A172 (cell line): ENCODE measurements at regions not wholly inside any gene's neighbourhood (a gene's known extent, or its start where the extent isn't known, plus 50 kb on each side); places are given as distances from the start of the nearest gene placed in this dataset.
"Not testable (repeated sequence)": the region's sequence is repeated elsewhere in the genome, so short reads cannot be mapped to it uniquely, and the experiment has no call there.

Experiments
- DNase-seq: peaks from one replicate; pipeline ENCODE4 v3.0.0-alpha.2; 2015; ENCODE audit warnings: low spot score

DNA sequence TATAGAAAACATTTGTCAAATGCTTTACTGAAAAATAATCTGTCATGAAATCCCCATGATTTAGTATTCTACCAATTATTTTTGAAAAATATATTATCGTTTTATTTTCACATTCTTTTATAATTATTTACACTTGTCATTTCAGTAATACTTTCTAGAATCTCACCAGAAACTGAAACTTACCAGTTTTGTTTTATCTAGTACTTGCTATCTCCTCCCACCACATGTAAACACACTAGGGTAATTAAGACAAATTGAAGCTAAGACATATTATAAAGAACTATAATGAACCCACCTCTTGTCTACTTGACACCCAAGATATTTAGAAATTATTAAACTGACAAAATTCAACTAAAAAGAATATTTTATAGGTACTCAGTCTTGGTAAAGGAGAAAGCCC is 51.5 kb upstream of the GRM3 start:
- DNase-seq, result no peak

DNA sequence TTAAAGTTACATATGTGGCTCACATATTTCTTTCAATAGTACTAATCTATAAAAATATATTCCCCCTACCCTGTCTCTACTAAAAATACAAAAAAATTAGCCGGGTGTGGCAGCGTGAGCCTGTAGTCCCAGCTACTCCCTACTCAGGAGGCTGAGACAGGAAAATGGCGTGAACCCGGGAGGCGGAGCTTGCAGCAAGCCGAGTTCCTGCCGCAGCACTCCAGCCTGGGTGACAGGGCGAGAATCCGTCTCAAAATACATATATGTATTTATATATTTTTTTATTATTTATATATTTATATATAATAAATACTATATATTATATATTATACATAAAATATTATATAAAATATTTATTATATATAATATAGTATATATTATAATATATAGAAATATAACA is 69.7 kb upstream of the GRM3 start:
- DNase-seq, result no peak

DNA sequence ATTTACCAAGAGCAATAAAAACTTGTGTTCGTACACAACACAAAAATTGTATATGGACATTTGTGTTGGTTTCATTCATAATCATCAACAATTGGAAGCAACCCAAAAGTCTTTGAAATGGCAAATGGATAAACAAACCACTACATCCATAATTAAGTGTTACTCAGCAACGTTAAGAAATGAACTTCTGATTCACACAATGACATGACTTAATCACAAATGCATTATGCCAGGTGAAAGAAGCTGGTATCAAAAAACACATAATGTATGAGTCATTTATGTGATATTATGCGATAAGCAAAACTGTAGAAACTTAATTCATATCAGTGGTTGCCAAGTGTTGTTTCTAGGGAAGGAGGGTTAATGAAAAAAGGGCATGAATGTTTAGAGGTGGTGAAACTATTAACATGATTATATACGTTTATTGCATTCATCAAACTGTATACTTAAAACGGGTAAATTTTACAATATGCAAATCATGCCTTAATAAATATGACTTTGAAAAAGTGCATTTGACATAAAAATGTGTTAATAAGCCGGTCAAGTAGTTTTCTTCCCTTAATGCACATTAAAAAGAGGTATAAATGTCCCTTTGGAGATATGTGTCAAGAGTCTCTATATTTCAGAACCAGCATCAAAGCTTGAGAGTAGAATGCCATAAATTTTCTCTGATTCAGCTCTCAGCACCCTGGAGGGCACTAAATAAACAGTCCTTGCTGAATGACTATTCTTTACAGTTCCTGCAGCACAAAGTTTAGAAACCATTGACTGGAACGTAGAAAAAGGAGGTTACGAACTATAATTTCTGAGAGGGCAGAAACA is 84.8 kb upstream of the GRM3 start:
- no peak for DNase-seq

DNA sequence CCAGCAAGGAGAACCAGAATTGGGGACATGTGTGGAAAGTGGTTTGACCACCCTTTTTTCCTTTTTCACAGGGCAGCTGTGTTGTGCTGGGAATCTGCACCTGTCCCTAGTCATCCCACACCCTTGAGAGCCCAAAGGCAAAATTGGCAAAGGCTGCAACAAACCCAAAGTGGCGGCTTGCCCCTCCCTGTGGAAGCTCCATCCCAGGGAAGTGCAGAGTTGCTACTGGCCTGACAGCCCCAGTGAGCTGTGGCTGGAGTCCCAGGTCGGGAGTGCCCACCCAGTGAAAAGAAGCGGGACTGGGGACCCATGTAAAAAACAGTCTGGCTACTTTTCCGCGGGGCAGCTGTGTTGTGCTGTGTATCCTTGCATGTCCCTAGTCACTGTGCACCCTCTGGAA is 109.1 kb upstream of the GRM3 start:
- no peak for DNase-seq

DNA sequence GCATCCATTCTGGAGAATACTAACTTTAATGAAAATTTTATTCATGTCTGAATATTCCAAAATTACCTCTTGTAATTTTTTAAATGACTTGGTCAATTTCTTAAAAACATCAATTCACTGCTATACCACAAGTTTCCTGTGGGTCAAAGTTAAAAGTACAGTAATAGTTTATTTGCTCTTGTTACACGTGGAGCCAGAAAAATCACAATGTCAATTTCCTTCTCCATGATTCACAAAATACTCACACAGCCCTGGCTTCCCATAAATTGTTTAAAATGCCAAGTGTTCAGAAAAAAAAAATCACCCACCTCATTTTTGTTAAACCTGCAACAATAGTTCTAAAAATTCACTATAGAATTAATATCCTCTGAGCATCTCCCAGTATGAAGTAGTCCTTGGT is 139.5 kb upstream of the GRM3 start:
- DNase-seq, result no peak

DNA sequence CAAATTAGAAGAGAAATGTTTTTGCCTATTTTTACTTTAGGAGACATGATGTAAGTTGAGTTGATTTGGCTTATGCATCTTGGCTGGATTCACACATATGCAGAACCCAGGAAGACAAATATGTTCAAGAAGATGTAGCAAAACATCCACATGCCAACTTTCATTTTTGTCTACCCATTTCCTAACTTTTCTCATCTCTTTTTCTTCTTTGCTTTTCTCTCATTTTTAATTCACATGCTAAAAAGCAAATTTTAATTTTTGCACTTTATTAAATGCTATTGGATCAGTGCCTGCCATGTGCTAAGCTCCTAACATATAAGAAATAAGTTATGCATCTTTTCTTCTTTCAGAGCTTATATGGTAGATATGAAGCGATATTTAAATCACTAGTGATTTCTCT is 143.7 kb upstream of the GRM3 start:
- no peak for DNase-seq

DNA sequence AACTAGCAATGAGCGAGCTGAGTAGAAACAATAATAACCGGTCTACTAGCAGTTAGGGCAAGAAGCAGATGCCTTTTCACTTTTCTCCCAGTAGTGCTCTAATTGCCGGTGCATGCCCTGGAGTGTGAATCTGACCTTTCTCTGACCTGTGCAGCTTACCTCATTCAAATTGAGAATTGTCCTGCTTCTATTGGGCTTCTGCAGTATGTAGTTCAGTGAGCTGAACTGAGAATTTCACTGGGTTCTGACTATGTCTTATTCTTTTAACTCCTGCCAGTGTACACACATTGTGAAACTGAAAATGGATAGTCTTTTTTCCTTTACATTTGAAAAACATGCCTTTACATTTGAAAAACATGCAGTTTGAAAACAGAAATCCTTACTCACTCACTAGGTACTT is 157.9 kb upstream of the GRM3 start:
- DNase-seq, result no peak

DNA sequence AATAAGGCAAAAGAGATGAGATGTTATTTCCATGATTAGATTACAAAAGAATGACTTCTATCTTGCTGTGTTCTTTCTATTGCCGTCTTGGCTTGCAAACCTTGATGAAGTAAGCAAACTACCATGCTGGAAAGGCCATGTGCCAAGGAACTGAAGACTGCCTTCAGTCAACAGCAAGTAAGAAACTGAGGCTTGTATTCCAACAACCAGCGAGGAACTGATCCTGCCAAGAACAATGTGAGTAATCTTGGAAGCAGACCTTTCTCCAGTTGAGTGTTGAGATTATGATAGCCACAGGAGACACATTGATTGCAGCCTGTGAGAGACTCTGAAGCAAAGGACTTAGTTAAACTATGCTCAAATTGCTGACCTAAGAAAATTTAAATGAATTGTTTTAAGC is 164.6 kb upstream of the GRM3 start:
- no peak for DNase-seq

DNA sequence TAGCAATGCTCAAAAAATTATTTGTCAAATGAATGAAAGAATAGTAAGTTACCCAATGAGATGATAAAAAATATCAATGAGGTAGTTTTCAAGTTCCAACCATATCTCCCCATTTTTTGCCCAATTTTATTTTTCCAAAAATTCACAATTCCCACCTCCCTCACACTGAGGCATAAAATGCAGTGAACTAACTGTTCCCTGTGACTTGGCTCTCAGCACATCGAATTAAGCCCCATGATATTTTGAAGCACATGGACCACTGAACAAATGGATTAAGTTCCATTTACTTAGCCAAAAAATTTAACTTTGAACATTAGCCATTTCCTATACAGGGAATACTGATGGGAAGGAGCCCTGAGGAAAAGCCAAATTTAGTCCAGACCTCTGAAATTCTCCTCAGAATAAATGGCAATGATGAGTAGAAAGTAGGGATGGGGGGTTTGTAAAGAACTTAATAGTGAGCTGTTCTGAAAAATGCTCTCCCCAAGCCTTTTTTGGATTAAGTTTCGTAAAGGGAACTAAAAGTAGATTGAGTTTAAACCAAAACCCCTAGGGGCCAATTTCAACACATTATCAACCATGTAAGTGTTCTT is 166.3 kb upstream of the GRM3 start:
- no peak for DNase-seq

DNA sequence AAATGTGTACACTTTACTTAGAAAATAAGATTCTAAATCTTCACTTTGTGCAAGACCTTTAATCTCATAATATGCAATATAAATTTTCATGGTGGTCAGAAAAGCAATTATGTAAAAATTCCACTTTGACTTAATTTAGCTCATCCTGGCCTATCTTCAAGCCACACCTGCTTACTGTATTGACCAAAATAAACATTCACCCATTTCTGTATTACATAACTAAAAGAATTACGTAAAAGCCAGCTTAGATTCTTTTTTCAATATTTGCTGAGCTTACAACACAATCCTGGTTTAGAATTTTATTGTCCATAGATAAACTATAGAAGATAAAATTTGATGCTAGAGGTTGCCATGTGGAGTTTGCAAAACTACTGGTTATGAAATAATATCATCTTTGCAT is 172.9 kb upstream of the GRM3 start:
- DNase-seq, result no peak

DNA sequence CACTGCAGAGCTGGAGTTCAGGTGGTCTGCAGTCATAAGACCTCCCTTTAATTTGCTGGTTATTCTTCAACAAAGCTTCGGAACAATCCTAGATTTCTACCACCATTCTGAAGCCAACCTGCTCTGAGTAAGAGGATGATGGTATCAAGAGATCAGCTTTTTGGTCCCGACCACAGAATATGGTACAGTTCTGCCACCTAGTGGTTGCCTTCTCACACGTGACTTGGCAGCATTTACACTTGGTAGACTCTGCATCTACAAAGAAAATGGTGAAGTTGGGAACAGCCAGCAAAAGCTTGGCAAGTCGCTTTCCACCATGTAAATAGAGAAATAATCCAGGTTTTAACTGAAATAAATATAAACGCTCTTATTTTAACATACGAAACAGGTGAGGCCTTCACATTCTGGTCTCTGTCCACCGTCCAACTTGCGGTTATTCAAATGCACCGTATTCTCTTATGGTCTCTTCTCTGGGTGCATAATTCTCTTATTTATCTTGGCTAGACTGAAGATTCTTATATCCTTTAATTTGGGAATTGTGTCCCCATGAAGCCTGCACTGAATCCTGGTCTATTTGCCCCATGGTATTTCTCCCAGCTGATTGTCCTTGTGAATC is 173.9 kb upstream of the GRM3 start:
- DNase-seq, result peak; percentile 83

DNA sequence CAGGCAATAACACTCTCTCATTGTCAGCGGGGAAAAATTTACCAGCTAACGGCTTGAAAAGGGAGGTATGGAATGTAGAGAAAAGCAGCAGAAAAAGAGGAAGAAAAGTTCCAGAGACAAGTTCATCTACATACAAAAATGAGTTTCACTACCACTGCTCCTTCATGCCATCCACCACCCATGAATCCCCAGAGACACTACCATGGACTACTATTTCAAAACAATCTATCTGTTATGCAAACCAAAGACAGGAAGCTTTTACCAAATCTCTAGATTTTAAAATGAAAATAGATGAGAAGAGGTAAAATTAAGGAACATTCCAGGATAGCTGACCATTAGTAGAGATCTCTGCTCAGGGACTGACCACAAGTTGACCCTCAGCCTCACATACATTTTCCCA is 189.0 kb upstream of the GRM3 start:
- DNase-seq, result no peak

DNA sequence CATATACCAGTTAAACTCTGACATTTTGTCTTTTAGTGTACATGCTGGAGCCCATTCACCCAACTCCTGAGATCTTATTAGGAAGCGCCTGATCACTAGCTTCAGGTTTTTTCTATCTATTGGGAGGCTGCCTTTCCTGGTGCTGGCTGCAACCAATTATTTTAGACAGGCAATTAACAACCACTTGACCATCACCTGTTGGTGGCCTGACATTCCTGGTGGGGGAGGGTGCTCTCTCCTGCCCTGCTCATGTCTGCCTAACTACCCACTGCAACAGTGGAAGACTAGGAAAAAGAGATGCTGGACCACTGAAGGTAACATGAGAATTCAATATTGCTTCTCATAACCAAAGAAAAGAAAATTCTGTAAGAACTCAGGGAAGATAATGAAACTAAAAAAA is 190.3 kb upstream of the GRM3 start:
- no peak for DNase-seq

DNA sequence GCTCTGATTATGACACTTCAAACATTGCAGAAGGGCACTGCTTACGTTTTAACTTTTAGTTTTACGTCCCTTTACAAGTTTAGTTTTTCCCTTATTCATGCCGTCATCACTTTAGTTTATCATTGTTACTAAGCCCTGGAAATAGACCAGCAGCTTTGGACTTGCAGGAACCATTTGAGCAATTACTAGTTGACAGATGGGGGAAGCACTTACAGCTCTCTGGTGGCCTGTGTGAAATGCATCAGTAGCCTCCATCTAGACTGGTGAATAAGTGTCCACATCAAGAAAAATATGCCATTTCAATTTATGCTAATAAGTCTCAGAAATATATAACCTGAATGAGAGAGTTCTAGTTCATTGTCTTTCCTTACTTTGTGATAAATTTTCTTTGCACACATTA is 194.9 kb upstream of the GRM3 start:
- no peak for DNase-seq

DNA sequence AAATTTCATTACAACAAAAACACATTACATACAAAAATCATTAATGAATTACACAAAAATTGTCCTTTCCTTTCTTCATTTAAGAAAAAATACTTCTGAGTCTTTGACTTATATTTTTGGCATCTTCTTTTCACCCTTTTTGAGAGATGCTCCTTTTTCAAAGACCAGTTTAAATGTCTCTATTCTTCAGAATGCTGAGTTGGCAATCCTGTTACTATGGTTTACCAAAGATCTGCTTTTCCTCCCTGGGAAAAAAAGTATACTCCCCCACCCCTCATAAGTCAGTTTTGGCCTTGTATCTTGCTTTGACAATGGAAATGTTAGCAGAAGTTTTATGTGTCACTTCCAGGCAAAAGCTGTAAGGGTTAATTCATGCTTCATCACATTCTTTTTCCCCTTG is 198.4 kb upstream of the GRM3 start:
- DNase-seq, result no peak

DNA sequence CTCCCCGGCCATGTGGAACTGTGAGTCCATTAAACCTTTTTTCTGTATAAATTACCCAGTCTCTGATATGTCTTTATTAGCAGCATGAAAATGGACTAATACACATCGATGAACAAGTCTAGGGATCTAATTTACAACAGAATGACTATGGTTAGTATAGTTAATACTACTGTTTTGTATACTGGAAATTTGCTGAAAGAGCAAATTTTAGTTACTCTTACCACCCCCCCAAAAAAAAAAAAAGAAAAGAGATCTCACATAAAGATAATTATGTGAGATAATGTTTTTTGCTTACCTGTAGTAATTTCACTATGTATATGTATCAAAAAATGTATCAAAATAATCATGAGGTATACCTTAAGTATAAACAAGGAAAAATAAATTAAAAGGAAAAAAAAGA is 199.5 kb upstream of the GRM3 start:
- DNase-seq, result no peak

DNA sequence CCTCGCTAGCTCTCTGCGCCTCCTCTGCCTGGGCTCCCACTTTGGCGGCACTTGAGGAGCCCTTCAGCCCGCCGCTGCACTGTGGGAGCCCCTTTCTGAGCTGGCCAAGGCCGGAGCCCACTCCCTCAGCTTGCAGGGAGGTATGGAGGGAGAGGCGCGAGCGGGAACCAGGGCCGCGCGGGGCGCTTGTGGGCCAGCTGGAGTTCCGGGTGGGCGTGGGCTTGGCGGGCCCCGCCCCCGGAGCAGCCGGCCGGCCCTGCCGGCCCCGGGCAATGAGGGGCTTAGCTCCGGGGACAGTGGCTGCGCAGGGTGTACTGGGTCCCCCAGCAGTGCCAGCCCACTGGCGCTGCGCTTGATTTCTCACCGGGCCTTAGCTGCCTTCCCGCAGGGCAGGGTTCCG is 203.3 kb upstream of the GRM3 start:
- DNase-seq, result not testable (repeated sequence)

DNA sequence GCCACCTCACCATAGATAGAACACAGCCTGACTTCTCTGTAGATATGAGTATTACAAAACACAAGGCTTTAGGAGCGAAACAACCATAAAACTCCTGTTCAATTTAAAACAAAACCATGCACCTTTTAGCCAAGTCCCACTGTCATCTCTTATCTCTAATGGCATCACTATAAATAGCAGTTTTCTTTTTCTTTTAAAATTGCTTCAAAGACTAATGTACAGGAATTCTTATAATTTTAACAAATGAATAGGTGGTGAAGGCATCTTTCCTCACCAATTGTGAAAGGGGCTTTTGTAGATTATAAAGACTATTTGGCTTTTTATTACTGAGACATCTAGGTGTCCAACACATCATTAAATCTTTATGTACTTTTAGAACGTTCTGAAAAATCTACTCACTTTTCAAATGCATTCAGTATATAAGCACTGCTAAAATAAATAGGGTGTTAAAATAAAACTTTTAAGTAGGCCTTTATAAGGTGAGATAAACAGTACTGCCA is 205.7 kb upstream of the GRM3 start:
- DNase-seq, result no peak

DNA sequence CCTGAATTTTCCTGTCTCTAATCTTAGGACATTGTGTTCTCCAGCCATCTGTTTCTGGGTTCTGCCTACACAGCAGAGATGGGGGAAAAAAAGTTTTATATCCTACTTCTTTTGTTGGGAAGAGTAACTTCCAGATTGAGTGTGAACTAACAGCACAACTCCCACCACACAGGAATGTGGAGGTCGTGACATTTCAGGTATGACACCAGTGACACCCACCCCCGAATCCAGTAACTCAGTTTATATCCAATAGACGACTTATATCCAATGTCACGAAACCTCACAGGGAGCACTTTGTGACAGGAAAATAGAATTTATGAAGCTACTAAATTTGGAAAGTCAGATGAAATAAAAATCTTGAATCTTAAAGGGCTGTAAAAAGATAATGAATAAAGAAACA is 211.9 kb upstream of the GRM3 start:
- no peak for DNase-seq

DNA sequence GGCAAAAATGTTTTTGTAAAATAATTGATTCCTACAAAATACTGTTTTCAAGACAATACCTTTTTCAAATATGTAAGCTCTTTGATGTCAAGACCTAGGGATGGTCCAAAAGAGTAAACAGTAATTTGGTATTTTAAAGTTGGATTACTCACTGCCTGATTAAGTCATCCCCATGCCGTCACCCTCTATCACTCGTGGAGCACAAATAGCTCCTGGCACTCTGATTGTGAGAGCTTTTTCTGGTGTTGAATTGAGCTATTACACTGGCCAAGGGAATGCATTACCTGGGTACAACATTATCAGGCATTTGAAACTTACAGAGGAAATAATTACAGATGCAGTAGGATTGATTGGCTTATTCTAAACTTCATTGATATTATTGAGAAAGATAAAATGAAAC is 231.9 kb upstream of the GRM3 start:
- DNase-seq, result no peak

DNA sequence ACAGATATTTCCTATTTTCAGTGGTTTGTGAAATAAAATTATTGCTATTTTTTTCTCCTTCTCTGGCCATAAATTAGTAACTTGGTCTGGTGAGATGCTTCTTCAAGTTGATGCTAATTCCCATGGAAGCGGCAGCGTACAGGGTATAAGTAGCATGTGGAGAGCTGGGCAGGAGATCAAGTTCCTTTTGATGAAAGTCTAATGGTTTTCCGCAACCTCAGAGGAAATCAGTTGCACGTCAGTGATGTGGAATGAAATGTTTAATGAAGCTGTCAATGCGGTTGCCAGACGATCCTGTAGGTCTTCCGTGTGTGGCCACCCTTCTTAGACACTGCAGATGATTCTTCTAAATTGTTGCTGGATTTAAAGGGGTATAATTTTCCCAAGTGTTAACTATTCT is 236.4 kb upstream of the GRM3 start:
- DNase-seq, result no peak

DNA sequence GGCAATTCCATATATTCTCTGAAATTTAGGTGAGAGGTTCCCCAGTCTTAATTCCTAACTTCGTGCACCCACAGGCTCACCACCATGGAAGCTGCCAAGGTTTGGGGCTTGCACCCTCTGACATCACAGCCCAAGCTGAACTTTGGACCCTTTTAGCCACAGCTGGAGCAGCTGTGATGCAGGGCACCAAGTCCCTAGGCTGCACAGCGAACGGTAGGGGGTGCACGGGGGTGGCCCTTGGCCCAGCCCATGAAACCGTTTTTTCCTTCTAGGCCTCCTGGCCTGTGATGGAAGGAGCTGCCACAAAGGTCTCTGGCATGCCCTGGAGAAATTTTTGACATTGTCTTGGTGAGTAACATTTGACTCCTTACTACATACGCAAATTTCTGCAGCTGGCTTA is 251.9 kb upstream of the GRM3 start:
- DNase-seq, result no peak

DNA sequence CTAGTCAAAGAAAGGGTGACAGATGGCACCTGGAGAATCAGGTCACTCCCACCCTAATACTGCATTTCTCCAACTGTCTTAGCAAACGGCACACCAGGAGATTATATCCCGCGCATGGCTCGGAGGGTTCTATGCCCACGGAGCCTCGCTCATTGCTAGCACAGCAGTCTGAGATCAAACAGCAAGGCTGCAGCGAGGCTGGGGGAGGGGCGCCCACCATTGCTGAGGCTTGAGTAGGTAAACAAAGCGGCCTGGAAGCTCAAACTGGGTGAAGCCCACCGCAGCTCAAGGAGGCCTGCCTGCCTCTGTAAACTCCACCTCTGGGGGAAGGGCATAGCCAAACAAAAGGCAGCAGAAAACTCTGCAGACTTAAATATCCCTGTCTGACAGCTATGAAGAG is 268.1 kb upstream of the GRM3 start:
- DNase-seq, result not testable (repeated sequence)
